Gastroesophageal sphincter (tissue), 4 donors: ENCODE measurements at regions not wholly inside any gene's neighbourhood (a gene's known extent, or its start where the extent isn't known, plus 50 kb on each side); places are given as distances from the start of the nearest gene placed in this dataset.

Experiments
- ATAC-seq: fragments of 150-250 bp; one replicate; pipeline ENCODE4 v1.9.1; 2016; ENCODE audit warnings: mild to moderate bottlenecking, moderate library complexity
- H3K27ac ChIP-seq, 4 donors: fragments of 200-600 bp; sonication (generic) in 3 of 4; 1 replicate in 3 of 4; 2 replicates in 1 of 4; pipeline ENCODE4 v1.5.1; 2016 to 2019
- H3K27me3 ChIP-seq: fragments of 200-600 bp; sonication (generic); one replicate; pipeline ENCODE4 v1.5.1; 2019
- H3K36me3 ChIP-seq, 2 donors: fragments of 200-600 bp; sonication (generic); one replicate each; pipeline ENCODE4 v1.5.1; 2019; ENCODE audit warnings: control low read depth in 1 of 2
- H3K4me1 ChIP-seq, 3 donors: fragments of 200-600 bp; sonication (generic); 1 replicate in 2 of 3; 2 replicates in 1 of 3; pipeline ENCODE4 v1.5.1; 2016 to 2019; ENCODE audit warnings: control low read depth in 2 of 3
- H3K4me3 ChIP-seq, 2 donors: fragments of 200-600 bp; sonication (generic); one replicate each; pipeline ENCODE4 v1.5.1; 2019; ENCODE audit warnings: mild to moderate bottlenecking in 1 of 2, moderate library complexity in 1 of 2
- H3K9me3 ChIP-seq, 3 donors: fragments of 200-600 bp; sonication (generic); one replicate each; pipeline ENCODE4 v1.5.1; 2017 to 2019; ENCODE audit warnings: control low read depth in 2 of 3
- EP300 ChIP-seq: sonication (generic); formaldehyde crosslinking; IDR thresholded peaks from one replicate; pipeline ENCODE4 v1.6.1; 2017; ENCODE audit warnings: antibody characterized with exemption, mild to moderate bottlenecking
- POLR2A ChIP-seq, 2 donors: fragments of 450-650 bp; IDR thresholded peaks; one replicate each; pipeline ENCODE4 v1.6.1; 2017; ENCODE audit warnings: antibody characterized with exemption in 2 of 2, mild to moderate bottlenecking in 2 of 2, moderate library complexity in 1 of 2
- POLR2AphosphoS5 ChIP-seq: sonication (generic); formaldehyde crosslinking; IDR thresholded peaks from one replicate; pipeline ENCODE4 v1.6.1; 2017; ENCODE audit warnings: antibody characterized with exemption
- WGBS, 2 donors: methylation state at CpG; one replicate each; pipeline ENCODE4 v1.1.5; 2018; ENCODE audit warnings: low coverage in 1 of 2; 5-methylcytosine and 5-hydroxymethylcytosine counted together
- TF ChIP-seq, protein P1 (sequence below), 4 experiments: fragments of 200-600 bp in 2 of 4; fragments of 450-650 bp in 2 of 4; sonication (generic) in 1 of 4; IDR thresholded peaks; one replicate each; pipeline ENCODE4 v1.5.1; 2017 to 2019; ENCODE audit warnings: antibody characterized with exemption in 4 of 4, mild to moderate bottlenecking in 2 of 4, moderate library complexity in 2 of 4

DNA sequence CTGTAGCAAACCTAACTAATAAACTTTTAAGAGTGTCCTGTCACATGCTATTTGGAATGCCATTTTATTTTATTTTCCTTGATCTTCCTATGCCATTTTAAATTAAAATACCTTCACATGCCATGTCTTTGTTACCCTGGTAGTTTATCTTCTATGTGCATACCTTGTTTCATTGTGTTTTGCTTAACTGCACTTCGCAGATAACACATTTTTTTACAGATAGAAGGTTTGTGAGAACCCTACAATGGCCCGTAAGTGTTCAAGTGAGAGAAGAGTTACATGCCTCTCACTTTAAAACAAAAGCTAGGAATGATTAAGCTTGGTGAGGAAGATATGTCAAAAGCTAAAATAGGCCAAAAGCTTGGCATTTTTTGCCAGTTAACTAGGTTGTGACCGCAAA is 744.1 kb downstream of the STIM2 start:
- no peaks in the 10 kb centered on the region for H3K27me3 ChIP-seq
- H3K4me1 ChIP-seq: no peaks in the 10 kb centered on the region
- H3K9me3 ChIP-seq: peaks cover 0 to 5% (median 0%) of the 10 kb centered on the region in 3 donors
- H3K36me3 ChIP-seq: no peaks in the 10 kb centered on the region
- TF ChIP-seq EP300: no peak
- TF ChIP-seq POLR2A (IDR thresholded peaks at IDR 0.05): no peak
- no peak for TF ChIP-seq POLR2AphosphoS5
- TF ChIP-seq, protein P1, sequence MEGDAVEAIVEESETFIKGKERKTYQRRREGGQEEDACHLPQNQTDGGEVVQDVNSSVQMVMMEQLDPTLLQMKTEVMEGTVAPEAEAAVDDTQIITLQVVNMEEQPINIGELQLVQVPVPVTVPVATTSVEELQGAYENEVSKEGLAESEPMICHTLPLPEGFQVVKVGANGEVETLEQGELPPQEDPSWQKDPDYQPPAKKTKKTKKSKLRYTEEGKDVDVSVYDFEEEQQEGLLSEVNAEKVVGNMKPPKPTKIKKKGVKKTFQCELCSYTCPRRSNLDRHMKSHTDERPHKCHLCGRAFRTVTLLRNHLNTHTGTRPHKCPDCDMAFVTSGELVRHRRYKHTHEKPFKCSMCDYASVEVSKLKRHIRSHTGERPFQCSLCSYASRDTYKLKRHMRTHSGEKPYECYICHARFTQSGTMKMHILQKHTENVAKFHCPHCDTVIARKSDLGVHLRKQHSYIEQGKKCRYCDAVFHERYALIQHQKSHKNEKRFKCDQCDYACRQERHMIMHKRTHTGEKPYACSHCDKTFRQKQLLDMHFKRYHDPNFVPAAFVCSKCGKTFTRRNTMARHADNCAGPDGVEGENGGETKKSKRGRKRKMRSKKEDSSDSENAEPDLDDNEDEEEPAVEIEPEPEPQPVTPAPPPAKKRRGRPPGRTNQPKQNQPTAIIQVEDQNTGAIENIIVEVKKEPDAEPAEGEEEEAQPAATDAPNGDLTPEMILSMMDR (IDR thresholded peaks at IDR 0.05): no peak
- 71 to 100% methylated on average over 3 of the region's 3 CpGs for WGBS, 2 donors
- no peak for ATAC-seq
- no peak overlapping the region for H3K4me3 ChIP-seq
- no peak overlapping the region for H3K27ac ChIP-seq

DNA sequence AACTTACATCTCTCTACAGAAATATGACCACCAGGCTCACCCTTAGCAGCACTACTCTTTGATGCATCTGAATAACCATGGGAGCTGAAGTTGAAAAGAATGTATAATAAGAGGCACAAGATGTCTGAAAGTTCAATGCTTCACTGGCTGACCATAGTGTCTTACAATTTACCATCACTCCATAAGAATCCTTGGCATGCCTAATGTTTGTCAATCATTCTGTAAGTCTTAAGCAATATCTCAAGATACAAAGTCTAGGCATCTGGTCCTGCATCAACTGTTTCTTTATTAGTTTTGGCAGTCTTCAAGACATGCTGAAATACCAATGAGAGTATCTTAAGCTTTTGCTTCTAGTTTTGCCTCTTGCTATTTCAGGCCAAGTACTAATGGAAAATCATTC is 755.5 kb downstream of the STIM2 start:
- H3K27ac ChIP-seq: no peak overlapping the region
- H3K36me3 ChIP-seq: no peaks in the 10 kb centered on the region
- no peaks in the 10 kb centered on the region for H3K9me3 ChIP-seq
- TF ChIP-seq POLR2A (IDR thresholded peaks at IDR 0.05) (no peak), POLR2AphosphoS5 (no peak), EP300 (no peak)
- TF ChIP-seq, protein P1 (IDR thresholded peaks at IDR 0.05): no peak
- no peaks in the 10 kb centered on the region for H3K27me3 ChIP-seq
- no peak overlapping the region for H3K4me3 ChIP-seq
- no peaks in the 10 kb centered on the region for H3K4me1 ChIP-seq
- ATAC-seq: no peak

DNA sequence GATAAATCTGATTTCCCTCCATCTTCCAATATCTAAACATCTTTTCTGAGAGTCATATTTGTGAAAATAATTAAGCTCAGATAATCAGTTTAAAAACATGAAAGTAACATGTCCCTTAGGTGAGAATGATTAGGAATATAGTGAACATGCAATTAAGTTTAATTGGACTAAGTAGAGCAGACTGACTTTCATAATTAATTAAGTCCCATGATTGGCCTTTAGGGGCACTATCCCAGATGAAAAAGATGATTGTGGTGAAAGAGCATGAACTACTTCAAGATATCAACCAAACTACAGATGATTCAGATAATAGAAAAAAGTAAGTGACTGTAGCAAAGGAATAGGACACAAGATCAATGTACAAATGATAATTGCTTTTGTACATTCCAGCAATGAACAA is 758.8 kb downstream of the STIM2 start:
- Histone ChIP-seq H3K9me3 (no peaks in the 10 kb centered on the region), H3K27ac (no peak overlapping the region), H3K36me3 (no peaks in the 10 kb centered on the region), H3K4me3 (no peak overlapping the region), H3K4me1 (no peaks in the 10 kb centered on the region), H3K27me3 (no peaks in the 10 kb centered on the region)
- TF ChIP-seq, protein P1 (IDR thresholded peaks at IDR 0.05): no peak
- TF ChIP-seq POLR2A (IDR thresholded peaks at IDR 0.05): no peak
- TF ChIP-seq EP300: no peak
- no peak for TF ChIP-seq POLR2AphosphoS5
- no peak for ATAC-seq

DNA sequence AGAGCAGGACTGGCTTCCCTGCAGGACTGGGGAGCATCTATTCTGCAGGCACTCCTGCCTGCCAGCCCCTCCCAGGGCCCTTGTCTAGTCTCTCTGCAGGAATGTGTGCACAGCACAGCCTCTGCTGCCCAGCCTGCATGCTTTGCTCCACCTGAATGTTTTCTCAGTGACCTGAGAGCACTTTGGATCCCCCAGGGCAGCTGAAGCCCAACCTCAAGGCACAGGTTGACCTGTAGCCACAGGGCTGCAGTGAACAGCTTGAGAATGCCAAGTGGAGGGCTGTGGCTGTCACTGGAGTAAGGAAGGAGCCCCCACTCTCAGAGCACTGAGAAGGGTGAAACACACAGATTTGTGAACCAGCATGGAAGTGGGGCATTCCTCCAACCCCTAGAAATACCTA is 760.2 kb downstream of the STIM2 start:
- TF ChIP-seq, protein P1 (IDR thresholded peaks at IDR 0.05): no peak
- no peak for TF ChIP-seq POLR2AphosphoS5
- no peak for TF ChIP-seq POLR2A (IDR thresholded peaks at IDR 0.05)
- TF ChIP-seq EP300: no peak
- no peak for ATAC-seq

DNA sequence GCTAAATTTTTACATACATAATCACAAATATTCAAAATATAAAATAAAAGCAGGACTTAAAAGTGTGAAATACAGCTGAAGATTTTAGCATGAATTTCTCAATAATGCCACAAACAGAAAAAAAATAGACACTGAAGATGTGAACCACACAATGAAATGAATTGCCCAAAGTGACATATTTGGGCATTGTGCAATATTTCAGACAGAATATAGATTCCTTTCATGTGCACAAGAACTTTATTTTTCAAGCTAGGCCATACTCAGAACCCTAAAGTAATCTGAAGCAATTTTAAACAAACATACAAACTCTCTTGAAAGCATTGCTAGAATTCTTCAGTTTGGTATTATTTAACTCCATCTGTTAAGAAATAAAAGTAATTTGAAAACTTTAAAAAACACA is 764.1 kb downstream of the STIM2 start:
- no peak for ATAC-seq
- H3K36me3 ChIP-seq: no peaks in the 10 kb centered on the region
- no peaks in the 10 kb centered on the region for H3K4me1 ChIP-seq
- no peaks in the 10 kb centered on the region for H3K9me3 ChIP-seq
- no peaks in the 10 kb centered on the region for H3K27me3 ChIP-seq
- no peak for TF ChIP-seq EP300
- no peak for TF ChIP-seq POLR2A (IDR thresholded peaks at IDR 0.05)
- no peak overlapping the region for H3K27ac ChIP-seq
- H3K4me3 ChIP-seq: no peak overlapping the region

More for the DNA sequence above, 760.2 kb downstream of the STIM2 start:
- no peaks in the 10 kb centered on the region for H3K9me3 ChIP-seq
- H3K27me3 ChIP-seq: no peaks in the 10 kb centered on the region
- no peaks in the 10 kb centered on the region for H3K36me3 ChIP-seq
- no peaks in the 10 kb centered on the region for H3K4me1 ChIP-seq
- no peak overlapping the region for H3K4me3 ChIP-seq
- no peak overlapping the region for H3K27ac ChIP-seq

DNA sequence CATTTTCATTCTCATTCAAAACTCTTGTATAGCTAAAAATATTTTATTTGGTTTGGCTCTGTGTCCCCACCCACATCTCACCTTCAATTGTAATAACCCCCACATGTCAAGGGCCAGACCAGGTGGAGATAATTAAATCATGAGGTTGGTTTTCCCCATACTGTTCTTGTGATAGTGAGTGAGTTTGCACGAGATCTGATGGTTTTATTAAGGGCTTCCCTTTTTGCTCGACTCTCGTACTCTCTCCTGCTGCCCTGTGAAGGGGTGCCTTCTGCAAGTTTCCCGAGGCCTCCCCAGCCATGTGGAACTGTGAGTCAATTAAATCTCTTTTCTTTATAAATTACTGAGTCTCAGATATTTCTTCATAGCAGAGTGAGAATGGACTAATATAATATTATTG is 768.0 kb downstream of the STIM2 start:
- no peak for TF ChIP-seq EP300
- TF ChIP-seq POLR2A (IDR thresholded peaks at IDR 0.05): no peak
- TF ChIP-seq, protein P1 (IDR thresholded peaks at IDR 0.05): no peak
- no peak for TF ChIP-seq POLR2AphosphoS5
- H3K4me1 ChIP-seq: no peaks in the 10 kb centered on the region
- no peak for ATAC-seq
- H3K27me3 ChIP-seq: no peaks in the 10 kb centered on the region
- H3K36me3 ChIP-seq: no peaks in the 10 kb centered on the region
- no peak overlapping the region for H3K4me3 ChIP-seq
- no peak overlapping the region for H3K27ac ChIP-seq
- WGBS, 2 donors: 85 to 90% methylated on average over 2 to 4 of the region's 4 CpGs
- H3K9me3 ChIP-seq: no peaks in the 10 kb centered on the region
